ENCODE measurements at regions not wholly inside any gene's neighbourhood (a gene's known extent, or its start where the extent isn't known, plus 50 kb on each side); places are given as distances from the start of the nearest gene placed in this dataset.

DNA sequence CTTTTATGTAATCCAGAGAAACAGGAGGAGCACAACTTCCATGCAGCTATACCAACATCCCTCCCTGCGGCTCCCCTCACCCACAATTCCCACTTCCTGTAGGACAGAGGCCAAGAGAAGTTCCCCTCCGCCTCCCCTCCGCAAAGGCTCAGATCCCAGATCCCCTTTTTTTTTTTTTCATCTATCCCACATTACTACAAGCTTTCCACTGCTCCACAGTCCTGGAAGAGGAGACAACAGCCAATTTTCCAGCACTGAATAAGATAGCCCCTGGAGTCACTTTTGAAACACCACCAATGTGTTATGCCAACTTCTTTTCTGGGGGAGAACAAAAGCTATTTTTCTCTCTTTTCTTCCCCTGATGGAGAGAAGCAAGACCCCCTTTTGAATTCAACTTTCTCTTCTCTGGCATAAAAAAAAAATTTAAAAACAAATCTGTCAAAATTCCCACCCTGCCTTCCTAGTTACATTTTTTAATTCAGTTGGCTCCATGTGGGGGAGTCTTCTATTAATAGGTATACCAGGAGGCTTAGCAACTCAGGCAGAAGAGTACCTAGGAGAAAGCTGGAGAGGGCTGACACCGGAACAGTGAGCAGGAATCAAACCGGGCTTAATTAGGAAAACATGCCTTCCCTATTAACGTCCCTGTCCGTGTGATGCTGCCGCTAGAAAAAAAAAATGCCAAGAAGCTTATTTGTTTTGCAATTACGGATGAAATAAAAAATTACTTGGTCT is 543.4 kb downstream of the BUD13 start:
- no peak overlapping the region for H3K4me3 Mint-ChIP-seq (ENCODE audit: unreplicated experiment)
- TF ChIP-seq, protein P1, sequence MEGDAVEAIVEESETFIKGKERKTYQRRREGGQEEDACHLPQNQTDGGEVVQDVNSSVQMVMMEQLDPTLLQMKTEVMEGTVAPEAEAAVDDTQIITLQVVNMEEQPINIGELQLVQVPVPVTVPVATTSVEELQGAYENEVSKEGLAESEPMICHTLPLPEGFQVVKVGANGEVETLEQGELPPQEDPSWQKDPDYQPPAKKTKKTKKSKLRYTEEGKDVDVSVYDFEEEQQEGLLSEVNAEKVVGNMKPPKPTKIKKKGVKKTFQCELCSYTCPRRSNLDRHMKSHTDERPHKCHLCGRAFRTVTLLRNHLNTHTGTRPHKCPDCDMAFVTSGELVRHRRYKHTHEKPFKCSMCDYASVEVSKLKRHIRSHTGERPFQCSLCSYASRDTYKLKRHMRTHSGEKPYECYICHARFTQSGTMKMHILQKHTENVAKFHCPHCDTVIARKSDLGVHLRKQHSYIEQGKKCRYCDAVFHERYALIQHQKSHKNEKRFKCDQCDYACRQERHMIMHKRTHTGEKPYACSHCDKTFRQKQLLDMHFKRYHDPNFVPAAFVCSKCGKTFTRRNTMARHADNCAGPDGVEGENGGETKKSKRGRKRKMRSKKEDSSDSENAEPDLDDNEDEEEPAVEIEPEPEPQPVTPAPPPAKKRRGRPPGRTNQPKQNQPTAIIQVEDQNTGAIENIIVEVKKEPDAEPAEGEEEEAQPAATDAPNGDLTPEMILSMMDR (IDR thresholded peaks at IDR 0.05; ENCODE audit: unreplicated experiment) = no peak
- H3K9me3 Mint-ChIP-seq (ENCODE audit: unreplicated experiment) = no peaks in the 10 kb centered on the region
- no peak for DNase-seq (ENCODE audit: low spot score)
- H3K4me1 Mint-ChIP-seq (ENCODE audit: unreplicated experiment) = peaks cover 4% of the 10 kb centered on the region
- H3K36me3 Mint-ChIP-seq (ENCODE audit: low read depth, unreplicated experiment) = no peaks in the 10 kb centered on the region
- H3K27ac Mint-ChIP-seq (ENCODE audit: unreplicated experiment) = no peak overlapping the region
- no peaks in the 10 kb centered on the region for H3K27me3 Mint-ChIP-seq (ENCODE audit: unreplicated experiment)

DNA sequence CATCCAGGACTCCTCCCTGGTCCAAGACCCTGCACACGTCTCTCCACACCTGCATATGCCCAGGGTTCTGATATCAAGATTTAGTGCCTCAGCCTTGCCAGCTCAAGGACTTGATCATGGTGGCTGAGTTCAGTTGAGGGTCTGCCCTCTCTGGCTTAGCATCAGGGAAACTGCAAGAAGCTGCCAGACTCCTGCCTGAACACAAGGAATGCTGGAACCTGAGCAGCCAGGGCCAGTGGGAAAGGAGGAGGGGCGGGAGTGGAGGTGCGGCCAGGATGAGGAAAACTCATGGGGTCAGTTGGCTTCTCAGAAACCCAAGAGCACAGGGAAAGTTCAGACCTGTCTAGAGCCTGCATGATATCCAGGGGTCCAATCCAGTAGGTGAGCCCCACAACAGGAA is 546.1 kb downstream of the BUD13 start:
- peaks cover 4% of the 10 kb centered on the region for H3K4me1 Mint-ChIP-seq (ENCODE audit: unreplicated experiment)
- TF ChIP-seq, protein P1 (IDR thresholded peaks at IDR 0.05; ENCODE audit: unreplicated experiment) = no peak
- DNase-seq (ENCODE audit: low spot score) = no peak
- no peaks in the 10 kb centered on the region for H3K36me3 Mint-ChIP-seq (ENCODE audit: low read depth, unreplicated experiment)
- no peaks in the 10 kb centered on the region for H3K9me3 Mint-ChIP-seq (ENCODE audit: unreplicated experiment)
- no peak overlapping the region for H3K4me3 Mint-ChIP-seq (ENCODE audit: unreplicated experiment)
- H3K27me3 Mint-ChIP-seq (ENCODE audit: unreplicated experiment) = no peaks in the 10 kb centered on the region
- H3K27ac Mint-ChIP-seq (ENCODE audit: unreplicated experiment) = no peak overlapping the region

DNA sequence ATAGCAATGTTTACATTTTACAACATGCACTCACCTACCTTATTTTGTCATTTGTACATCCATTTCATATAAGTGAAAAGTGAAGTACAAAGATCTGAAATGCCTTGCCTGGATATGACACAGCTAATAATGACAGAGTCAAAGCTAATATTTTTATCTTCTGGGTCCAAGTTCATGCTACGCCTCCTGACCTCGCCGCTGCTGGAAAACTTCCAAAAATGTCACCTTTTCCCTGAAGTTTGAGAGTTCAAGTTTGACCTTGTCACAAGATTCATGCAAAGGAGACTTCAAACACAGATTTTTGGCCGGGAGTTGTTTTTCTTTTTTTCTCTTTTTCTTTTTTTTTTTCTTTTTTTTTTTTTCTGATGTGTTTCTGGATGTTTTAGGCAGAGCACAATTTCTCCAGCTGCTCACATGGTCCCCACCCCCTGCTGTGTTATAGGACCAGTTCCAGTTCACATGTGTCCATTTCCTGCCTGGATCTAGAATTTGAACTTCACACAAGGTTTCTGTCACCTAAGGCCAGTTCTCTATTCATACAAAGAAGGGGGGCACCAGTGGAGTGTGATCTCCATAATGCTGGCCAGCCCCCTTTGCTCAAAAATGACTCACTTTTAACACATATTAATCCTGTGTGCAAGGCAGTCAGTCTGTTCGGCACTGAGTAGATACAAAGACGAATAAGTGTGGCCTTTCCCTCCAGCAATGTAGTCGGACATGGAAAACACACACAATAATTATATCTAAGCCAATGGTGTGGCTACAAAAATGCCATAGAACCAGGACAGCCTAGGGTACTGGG is 546.8 kb downstream of the BUD13 start:
- Mint-ChIP-seq H3K4me1 (ENCODE audit: unreplicated experiment) (peaks cover 4% of the 10 kb centered on the region), H3K36me3 (ENCODE audit: low read depth, unreplicated experiment) (no peaks in the 10 kb centered on the region), H3K9me3 (ENCODE audit: unreplicated experiment) (no peaks in the 10 kb centered on the region), H3K27ac (ENCODE audit: unreplicated experiment) (no peak overlapping the region), H3K4me3 (ENCODE audit: unreplicated experiment) (no peak overlapping the region), H3K27me3 (ENCODE audit: unreplicated experiment) (no peaks in the 10 kb centered on the region)
- TF ChIP-seq, protein P1 (IDR thresholded peaks at IDR 0.05; ENCODE audit: unreplicated experiment) = no peak
- no peak for DNase-seq (ENCODE audit: low spot score)

DNA sequence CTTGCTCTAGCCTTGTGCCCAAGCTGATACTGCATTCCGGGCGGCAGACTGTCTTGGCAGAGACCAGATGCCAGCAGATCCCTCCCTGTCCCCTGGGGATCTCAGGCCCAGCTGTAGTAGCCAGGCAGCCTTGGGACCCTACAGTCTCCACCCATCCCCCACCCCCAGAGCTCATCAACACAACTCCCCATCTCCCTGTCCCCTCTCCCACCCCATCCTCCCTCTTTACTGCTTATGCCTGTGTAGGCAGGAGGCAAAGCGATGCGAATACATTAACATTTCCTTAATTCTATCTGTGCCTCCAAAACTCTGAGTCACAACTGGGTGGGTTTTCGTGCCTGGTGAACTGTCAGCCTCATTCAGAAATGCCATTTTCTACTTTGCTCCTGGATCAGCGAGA is 547.6 kb downstream of the BUD13 start:
- H3K4me1 Mint-ChIP-seq (ENCODE audit: unreplicated experiment) = peaks cover 4% of the 10 kb centered on the region
- H3K27me3 Mint-ChIP-seq (ENCODE audit: unreplicated experiment) = no peaks in the 10 kb centered on the region
- H3K4me3 Mint-ChIP-seq (ENCODE audit: unreplicated experiment) = no peak overlapping the region
- no peak overlapping the region for H3K27ac Mint-ChIP-seq (ENCODE audit: unreplicated experiment)
- DNase-seq (ENCODE audit: low spot score) = no peak
- TF ChIP-seq, protein P1 (IDR thresholded peaks at IDR 0.05; ENCODE audit: unreplicated experiment) = no peak
- no peaks in the 10 kb centered on the region for H3K9me3 Mint-ChIP-seq (ENCODE audit: unreplicated experiment)
- H3K36me3 Mint-ChIP-seq (ENCODE audit: low read depth, unreplicated experiment) = no peaks in the 10 kb centered on the region

DNA sequence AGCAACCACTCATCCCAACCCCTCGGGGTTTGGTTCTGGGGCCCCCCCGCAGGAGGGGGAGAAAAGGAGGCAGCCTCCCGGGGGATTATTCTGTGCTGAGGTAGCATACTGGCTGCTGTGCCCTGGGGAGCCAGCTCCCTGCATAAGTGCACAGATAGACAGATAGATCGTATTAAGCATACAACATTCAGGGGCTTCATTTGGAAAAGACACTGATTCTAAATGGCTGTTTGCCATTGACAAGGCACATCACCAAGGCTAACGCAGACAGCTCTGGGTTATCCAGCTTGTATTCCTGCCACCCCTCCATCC is 547.9 kb downstream of the BUD13 start:
- TF ChIP-seq, protein P1 (IDR thresholded peaks at IDR 0.05; ENCODE audit: unreplicated experiment) = no peak
- no peaks in the 10 kb centered on the region for H3K27me3 Mint-ChIP-seq (ENCODE audit: unreplicated experiment)
- H3K27ac Mint-ChIP-seq (ENCODE audit: unreplicated experiment) = no peak overlapping the region
- H3K4me1 Mint-ChIP-seq (ENCODE audit: unreplicated experiment) = peaks cover 4% of the 10 kb centered on the region
- no peaks in the 10 kb centered on the region for H3K9me3 Mint-ChIP-seq (ENCODE audit: unreplicated experiment)
- H3K36me3 Mint-ChIP-seq (ENCODE audit: low read depth, unreplicated experiment) = no peaks in the 10 kb centered on the region
- H3K4me3 Mint-ChIP-seq (ENCODE audit: unreplicated experiment) = no peak overlapping the region
- no peak for DNase-seq (ENCODE audit: low spot score)

Measured in endothelial cell (in vitro differentiated cells).